GM23338 (cell line): ENCODE measurements at regions not wholly inside any gene's neighbourhood (a gene's known extent, or its start where the extent isn't known, plus 50 kb on each side); places are given as distances from the start of the nearest gene placed in this dataset.

Source experiments
- ATAC-seq: fragments of 200-7000 bp; cut with Tn5 transposase; 3 replicates; pipeline ENCODE4 v1.9.1; 2020
- DNase-seq: peaks from one replicate; pipeline ENCODE4 v3.0.0-alpha.2; 2015; ENCODE audit warnings: low spot score
- H2AFZ ChIP-seq: fragments of 200-600 bp; sonication (generic); 2 replicates; pipeline ENCODE4 v1.8.0; 2016; ENCODE audit warnings: antibody characterized with exemption, mild to moderate bottlenecking, moderate library complexity
- H3F3A ChIP-seq: fragments of 200-600 bp; sonication (generic); replicated peaks from 2 replicates; pipeline ENCODE4 v1.8.0; 2017; ENCODE audit warnings: antibody characterized with exemption, mixed run types, low read depth
- H3K27ac ChIP-seq: fragments of 200-600 bp; sonication (generic); 2 replicates; pipeline ENCODE4 v1.6.1; 2016; ENCODE audit warnings: low read depth
- H3K27me3 ChIP-seq: fragments of 200-600 bp; sonication (generic); 2 replicates; pipeline ENCODE4 v1.8.0; 2016; ENCODE audit warnings: mild to moderate bottlenecking, mixed run types, moderate library complexity; ENCODE audit not compliant: insufficient read depth
- H3K36me3 ChIP-seq: fragments of 200-600 bp; sonication (generic); 2 replicates; pipeline ENCODE4 v1.8.0; 2016; ENCODE audit warnings: mild to moderate bottlenecking; ENCODE audit not compliant: insufficient read depth
- H3K4me1 ChIP-seq: fragments of 200-600 bp; sonication (generic); 2 replicates; pipeline ENCODE4 v1.8.0; 2016; ENCODE audit warnings: mild to moderate bottlenecking, moderate library complexity; ENCODE audit not compliant: insufficient read depth
- H3K4me2 ChIP-seq: fragments of 200-600 bp; sonication (generic); 2 replicates; pipeline ENCODE4 v1.7.1; 2017; ENCODE audit warnings: mixed run types
- H3K4me3 ChIP-seq: fragments of 200-600 bp; sonication (generic); 2 replicates; pipeline ENCODE4 v1.6.1; 2016; ENCODE audit warnings: mixed run types
- H3K79me2 ChIP-seq: fragments of 200-600 bp; sonication (generic); replicated peaks from 2 replicates; pipeline ENCODE4 v1.8.0; 2017; ENCODE audit warnings: mild to moderate bottlenecking; ENCODE audit not compliant: insufficient read depth
- H3K9me2 ChIP-seq: fragments of 200-600 bp; sonication (generic); 2 replicates; pipeline ENCODE4 v1.8.0; 2017; ENCODE audit not compliant: insufficient read depth
- H4K20me1 ChIP-seq: fragments of 200-600 bp; sonication (generic); replicated peaks from 2 replicates; pipeline ENCODE4 v1.8.0; 2017; ENCODE audit warnings: mild to moderate bottlenecking; ENCODE audit not compliant: insufficient read depth
- H3K27ac Mint-ChIP-seq: 2 replicates; pipeline ENCODE4 v1.8.0; 2020; ENCODE audit warnings: inconsistent platforms, mild to moderate bottlenecking, moderate library complexity, mixed read lengths
- H3K27me3 Mint-ChIP-seq: 3 replicates; pipeline ENCODE4 v1.8.0; 2022; ENCODE audit warnings: low read depth, mild to moderate bottlenecking, moderate library complexity, mixed read lengths, inconsistent platforms; ENCODE audit not compliant: insufficient read depth, poor library complexity
- H3K36me3 Mint-ChIP-seq: 3 replicates; pipeline ENCODE4 v1.8.0; 2021; ENCODE audit warnings: low read depth, mild to moderate bottlenecking, inconsistent platforms, moderate library complexity, mixed read lengths
- H3K4me1 Mint-ChIP-seq: 3 replicates; pipeline ENCODE4 v1.8.0; 2020; ENCODE audit warnings: mild to moderate bottlenecking, inconsistent platforms, mixed read lengths
- H3K4me3 Mint-ChIP-seq: 3 replicates; pipeline ENCODE4 v1.8.0; 2021; ENCODE audit warnings: moderate library complexity, mild to moderate bottlenecking, inconsistent platforms, mixed read lengths
- H3K9me3 Mint-ChIP-seq: 3 replicates; pipeline ENCODE4 v1.8.0; 2020; ENCODE audit warnings: moderate library complexity, mild to moderate bottlenecking, inconsistent platforms, mixed read lengths
- CREB1 ChIP-seq: fragments of 250-450 bp; sonication (Bioruptor Pico); IDR thresholded peaks from 2 replicates; pipeline ENCODE4 v1.5.0; 2020; ENCODE audit warnings: low read depth, mild to moderate bottlenecking, moderate library complexity
- EZH2 ChIP-seq: fragments of 200-600 bp; sonication (generic); IDR thresholded peaks from one replicate; pipeline ENCODE4 v1.8.0; 2017; ENCODE audit warnings: antibody characterized with exemption, mild to moderate bottlenecking, low read depth; ENCODE audit not compliant: unreplicated experiment
- EZH2phosphoT487 ChIP-seq: fragments of 200-600 bp; sonication (generic); IDR thresholded peaks from one replicate; pipeline ENCODE4 v1.8.1; 2018; ENCODE audit warnings: antibody characterized with exemption; ENCODE audit not compliant: unreplicated experiment
- REST ChIP-seq: IDR thresholded peaks from one replicate; pipeline ENCODE4 v1.6.1; 2018; ENCODE audit warnings: antibody characterized with exemption; ENCODE audit not compliant: unreplicated experiment
- STAT1 ChIP-seq: IDR thresholded peaks from one replicate; pipeline ENCODE4 v1.6.1; 2016; ENCODE audit warnings: antibody characterized with exemption; ENCODE audit not compliant: unreplicated experiment
- ZNF114 ChIP-seq: fragments of 250-450 bp; sonication (Bioruptor Pico); IDR thresholded peaks from 2 replicates; pipeline ENCODE4 v1.5.0; 2020; ENCODE audit warnings: mild to moderate bottlenecking, moderate library complexity
- ZNF331 ChIP-seq: fragments of 250-450 bp; sonication (Bioruptor Pico); IDR thresholded peaks from 2 replicates; pipeline ENCODE4 v1.5.0; 2020; ENCODE audit warnings: low read depth, mild to moderate bottlenecking, moderate library complexity
- TF ChIP-seq, protein P1 (sequence below): IDR thresholded peaks from 2 replicates; pipeline ENCODE4 v1.6.1; 2016; ENCODE audit warnings: antibody characterized with exemption
- TF ChIP-seq, protein P2 (sequence below): fragments of 250-450 bp; sonication (Bioruptor Pico); IDR thresholded peaks from 2 replicates; pipeline ENCODE4 v1.5.0; 2020; ENCODE audit warnings: mild to moderate bottlenecking, moderate library complexity
- TF ChIP-seq, protein P3 (sequence below), 2 experiments: fragments of 200-600 bp in 1 of 2; sonication (generic) in 1 of 2; conservative IDR thresholded peaks; 2 replicates each; pipeline versions ENCODE4 v1.5.1 to v1.6.1; 2016 to 2017; ENCODE audit warnings: antibody characterized with exemption in 2 of 2, low read depth in 2 of 2, mild to moderate bottlenecking in 2 of 2, moderate library complexity in 1 of 2

DNA sequence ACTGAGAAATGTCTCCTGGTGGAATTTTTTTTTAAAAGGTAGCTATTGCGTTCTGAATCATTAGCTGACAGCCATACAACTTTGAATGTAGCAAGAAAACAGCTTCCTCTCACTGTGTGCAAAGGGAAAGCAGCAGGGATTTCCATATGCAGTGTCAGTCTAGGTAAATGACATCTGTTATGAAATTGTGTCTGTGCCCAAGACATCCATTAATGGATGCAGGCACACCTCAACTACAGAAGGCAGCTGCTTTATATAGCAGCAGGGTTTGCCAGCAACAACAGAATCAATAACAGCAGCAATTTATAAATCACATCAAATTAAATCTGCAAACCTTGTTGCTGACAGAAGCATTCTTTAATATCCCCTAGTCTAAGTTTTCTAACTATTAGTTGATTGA, 745.3 kb upstream of the RAG2 start:
- Histone ChIP-seq H3F3A (no peaks in the 10 kb centered on the region), H3K4me2 (no peak overlapping the region), H3K36me3 (peaks cover 19% of the 10 kb centered on the region), H3K79me2 (no peaks in the 10 kb centered on the region), H4K20me1 (no peaks in the 10 kb centered on the region), H3K4me3 (no peak overlapping the region), H3K27ac (no peak overlapping the region), H3K9me2 (no peaks in the 10 kb centered on the region), H3K4me1 (no peaks in the 10 kb centered on the region), H2AFZ (no peak overlapping the region), H3K27me3 (no peaks in the 10 kb centered on the region)
- no peak overlapping the region for H3K4me3 Mint-ChIP-seq
- TF ChIP-seq EZH2phosphoT487 (no peak), CREB1 (CRISPR knock-in tag) (no peak), ZNF114 (CRISPR knock-in tag) (no peak), REST (no peak), ZNF331 (CRISPR knock-in tag) (no peak), EZH2 (no peak), STAT1 (no peak)
- TF ChIP-seq, protein P1, sequence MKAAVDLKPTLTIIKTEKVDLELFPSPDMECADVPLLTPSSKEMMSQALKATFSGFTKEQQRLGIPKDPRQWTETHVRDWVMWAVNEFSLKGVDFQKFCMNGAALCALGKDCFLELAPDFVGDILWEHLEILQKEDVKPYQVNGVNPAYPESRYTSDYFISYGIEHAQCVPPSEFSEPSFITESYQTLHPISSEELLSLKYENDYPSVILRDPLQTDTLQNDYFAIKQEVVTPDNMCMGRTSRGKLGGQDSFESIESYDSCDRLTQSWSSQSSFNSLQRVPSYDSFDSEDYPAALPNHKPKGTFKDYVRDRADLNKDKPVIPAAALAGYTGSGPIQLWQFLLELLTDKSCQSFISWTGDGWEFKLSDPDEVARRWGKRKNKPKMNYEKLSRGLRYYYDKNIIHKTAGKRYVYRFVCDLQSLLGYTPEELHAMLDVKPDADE, result no peak
- TF ChIP-seq, protein P2, sequence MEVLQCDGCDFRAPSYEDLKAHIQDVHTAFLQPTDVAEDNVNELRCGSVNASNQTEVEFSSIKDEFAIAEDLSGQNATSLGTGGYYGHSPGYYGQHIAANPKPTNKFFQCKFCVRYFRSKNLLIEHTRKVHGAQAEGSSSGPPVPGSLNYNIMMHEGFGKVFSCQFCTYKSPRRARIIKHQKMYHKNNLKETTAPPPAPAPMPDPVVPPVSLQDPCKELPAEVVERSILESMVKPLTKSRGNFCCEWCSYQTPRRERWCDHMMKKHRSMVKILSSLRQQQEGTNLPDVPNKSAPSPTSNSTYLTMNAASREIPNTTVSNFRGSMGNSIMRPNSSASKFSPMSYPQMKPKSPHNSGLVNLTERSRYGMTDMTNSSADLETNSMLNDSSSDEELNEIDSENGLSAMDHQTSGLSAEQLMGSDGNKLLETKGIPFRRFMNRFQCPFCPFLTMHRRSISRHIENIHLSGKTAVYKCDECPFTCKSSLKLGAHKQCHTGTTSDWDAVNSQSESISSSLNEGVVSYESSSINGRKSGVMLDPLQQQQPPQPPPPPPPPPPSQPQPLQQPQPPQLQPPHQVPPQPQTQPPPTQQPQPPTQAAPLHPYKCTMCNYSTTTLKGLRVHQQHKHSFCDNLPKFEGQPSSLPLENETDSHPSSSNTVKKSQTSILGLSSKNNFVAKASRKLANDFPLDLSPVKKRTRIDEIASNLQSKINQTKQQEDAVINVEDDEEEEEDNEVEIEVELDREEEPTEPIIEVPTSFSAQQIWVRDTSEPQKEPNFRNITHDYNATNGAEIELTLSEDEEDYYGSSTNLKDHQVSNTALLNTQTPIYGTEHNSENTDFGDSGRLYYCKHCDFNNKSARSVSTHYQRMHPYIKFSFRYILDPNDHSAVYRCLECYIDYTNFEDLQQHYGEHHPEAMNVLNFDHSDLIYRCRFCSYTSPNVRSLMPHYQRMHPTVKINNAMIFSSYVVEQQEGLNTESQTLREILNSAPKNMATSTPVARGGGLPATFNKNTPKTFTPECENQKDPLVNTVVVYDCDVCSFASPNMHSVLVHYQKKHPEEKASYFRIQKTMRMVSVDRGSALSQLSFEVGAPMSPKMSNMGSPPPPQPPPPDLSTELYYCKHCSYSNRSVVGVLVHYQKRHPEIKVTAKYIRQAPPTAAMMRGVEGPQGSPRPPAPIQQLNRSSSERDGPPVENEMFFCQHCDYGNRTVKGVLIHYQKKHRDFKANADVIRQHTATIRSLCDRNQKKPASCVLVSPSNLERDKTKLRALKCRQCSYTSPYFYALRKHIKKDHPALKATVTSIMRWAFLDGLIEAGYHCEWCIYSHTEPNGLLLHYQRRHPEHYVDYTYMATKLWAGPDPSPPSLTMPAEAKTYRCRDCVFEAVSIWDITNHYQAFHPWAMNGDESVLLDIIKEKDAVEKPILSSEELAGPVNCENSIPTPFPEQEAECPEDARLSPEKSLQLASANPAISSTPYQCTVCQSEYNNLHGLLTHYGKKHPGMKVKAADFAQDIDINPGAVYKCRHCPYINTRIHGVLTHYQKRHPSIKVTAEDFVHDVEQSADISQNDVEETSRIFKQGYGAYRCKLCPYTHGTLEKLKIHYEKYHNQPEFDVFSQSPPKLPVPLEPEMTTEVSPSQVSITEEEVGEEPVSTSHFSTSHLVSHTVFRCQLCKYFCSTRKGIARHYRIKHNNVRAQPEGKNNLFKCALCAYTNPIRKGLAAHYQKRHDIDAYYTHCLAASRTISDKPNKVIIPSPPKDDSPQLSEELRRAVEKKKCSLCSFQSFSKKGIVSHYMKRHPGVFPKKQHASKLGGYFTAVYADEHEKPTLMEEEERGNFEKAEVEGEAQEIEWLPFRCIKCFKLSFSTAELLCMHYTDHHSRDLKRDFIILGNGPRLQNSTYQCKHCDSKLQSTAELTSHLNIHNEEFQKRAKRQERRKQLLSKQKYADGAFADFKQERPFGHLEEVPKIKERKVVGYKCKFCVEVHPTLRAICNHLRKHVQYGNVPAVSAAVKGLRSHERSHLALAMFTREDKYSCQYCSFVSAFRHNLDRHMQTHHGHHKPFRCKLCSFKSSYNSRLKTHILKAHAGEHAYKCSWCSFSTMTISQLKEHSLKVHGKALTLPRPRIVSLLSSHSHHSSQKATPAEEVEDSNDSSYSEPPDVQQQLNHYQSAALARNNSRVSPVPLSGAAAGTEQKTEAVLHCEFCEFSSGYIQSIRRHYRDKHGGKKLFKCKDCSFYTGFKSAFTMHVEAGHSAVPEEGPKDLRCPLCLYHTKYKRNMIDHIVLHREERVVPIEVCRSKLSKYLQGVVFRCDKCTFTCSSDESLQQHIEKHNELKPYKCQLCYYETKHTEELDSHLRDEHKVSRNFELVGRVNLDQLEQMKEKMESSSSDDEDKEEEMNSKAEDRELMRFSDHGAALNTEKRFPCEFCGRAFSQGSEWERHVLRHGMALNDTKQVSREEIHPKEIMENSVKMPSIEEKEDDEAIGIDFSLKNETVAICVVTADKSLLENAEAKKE (CRISPR knock-in tag), result no peak
- TF ChIP-seq, protein P3, sequence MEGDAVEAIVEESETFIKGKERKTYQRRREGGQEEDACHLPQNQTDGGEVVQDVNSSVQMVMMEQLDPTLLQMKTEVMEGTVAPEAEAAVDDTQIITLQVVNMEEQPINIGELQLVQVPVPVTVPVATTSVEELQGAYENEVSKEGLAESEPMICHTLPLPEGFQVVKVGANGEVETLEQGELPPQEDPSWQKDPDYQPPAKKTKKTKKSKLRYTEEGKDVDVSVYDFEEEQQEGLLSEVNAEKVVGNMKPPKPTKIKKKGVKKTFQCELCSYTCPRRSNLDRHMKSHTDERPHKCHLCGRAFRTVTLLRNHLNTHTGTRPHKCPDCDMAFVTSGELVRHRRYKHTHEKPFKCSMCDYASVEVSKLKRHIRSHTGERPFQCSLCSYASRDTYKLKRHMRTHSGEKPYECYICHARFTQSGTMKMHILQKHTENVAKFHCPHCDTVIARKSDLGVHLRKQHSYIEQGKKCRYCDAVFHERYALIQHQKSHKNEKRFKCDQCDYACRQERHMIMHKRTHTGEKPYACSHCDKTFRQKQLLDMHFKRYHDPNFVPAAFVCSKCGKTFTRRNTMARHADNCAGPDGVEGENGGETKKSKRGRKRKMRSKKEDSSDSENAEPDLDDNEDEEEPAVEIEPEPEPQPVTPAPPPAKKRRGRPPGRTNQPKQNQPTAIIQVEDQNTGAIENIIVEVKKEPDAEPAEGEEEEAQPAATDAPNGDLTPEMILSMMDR (conservative IDR thresholded peaks at IDR 0.05; ENCODE audit: low read depth in 2 of 2), result no peak
- no peak for ATAC-seq
- H3K36me3 Mint-ChIP-seq, result peaks cover 19% of the 10 kb centered on the region
- no peaks in the 10 kb centered on the region for H3K4me1 Mint-ChIP-seq
- DNase-seq, result no peak
- no peak overlapping the region for H3K27ac Mint-ChIP-seq
- peaks cover 2% of the 10 kb centered on the region for H3K27me3 Mint-ChIP-seq
- peaks cover 84% of the 10 kb centered on the region for H3K9me3 Mint-ChIP-seq
